Neural cell (in vitro differentiated cells): ENCODE measurements at regions not wholly inside any gene's neighbourhood (a gene's known extent, or its start where the extent isn't known, plus 50 kb on each side); places are given as distances from the start of the nearest gene placed in this dataset.

Experiments
- H2AFZ ChIP-seq: fragments of 200-600, 300-800 bp; sonication (generic), shearing (Covaris generic); 2 replicates; pipeline ENCODE4 v1.6.0; 2014; ENCODE audit warnings: low read depth, mild to moderate bottlenecking, antibody characterized with exemption, low read length, moderate library complexity
- H3F3A ChIP-seq: fragments of 200-600 bp; shearing (Covaris generic); 2 replicates; pipeline ENCODE4 v1.6.1; 2016; ENCODE audit warnings: mild to moderate bottlenecking, moderate library complexity, mixed read lengths, antibody characterized with exemption, low read length; ENCODE audit not compliant: insufficient read depth, poor library complexity, severe bottlenecking
- H3K27ac ChIP-seq: fragments of 200-600, 300-800 bp; sonication (generic), shearing (Covaris generic); 2 replicates; pipeline ENCODE4 v1.5.1; 2014; ENCODE audit warnings: mild to moderate bottlenecking, low read length, moderate library complexity
- H3K27me3 ChIP-seq: fragments of 300-800, 200-600 bp; sonication (generic), shearing (Covaris generic); 2 replicates; pipeline ENCODE4 v1.6.0; 2014; ENCODE audit warnings: mild to moderate bottlenecking, low read depth, low read length, moderate library complexity; ENCODE audit not compliant: insufficient read depth
- H3K36me3 ChIP-seq: fragments of 300-800, 200-600 bp; sonication (generic), shearing (Covaris generic); 2 replicates; pipeline ENCODE4 v1.5.1; 2014; ENCODE audit warnings: mild to moderate bottlenecking, antibody characterized with exemption, low read length, moderate library complexity; ENCODE audit not compliant: insufficient read depth
- H3K4me2 ChIP-seq: fragments of 300-800, 200-600 bp; sonication (generic), shearing (Covaris generic); 2 replicates; pipeline ENCODE4 v1.6.0; 2014; ENCODE audit warnings: mild to moderate bottlenecking, low read length
- H3K4me3 ChIP-seq: fragments of 300-800, 200-600 bp; sonication (generic), shearing (Covaris generic); 2 replicates; pipeline ENCODE4 v1.5.1; 2014; ENCODE audit warnings: mild to moderate bottlenecking, low read length, moderate library complexity
- H3K79me2 ChIP-seq: fragments of 200-600 bp; shearing (Covaris generic); replicated peaks from 2 replicates; pipeline ENCODE4 v1.6.0; 2014; ENCODE audit warnings: mild to moderate bottlenecking, low read length, moderate library complexity; ENCODE audit not compliant: insufficient read depth
- H3K9ac ChIP-seq: fragments of 300-800, 200-600 bp; sonication (generic), shearing (Covaris generic); 2 replicates; pipeline ENCODE4 v1.6.1; 2016; ENCODE audit warnings: mild to moderate bottlenecking, low read length, mixed read lengths
- H3K9me2 ChIP-seq: fragments of 200-600 bp; shearing (Covaris generic); 2 replicates; pipeline ENCODE4 v1.6.1; 2016; ENCODE audit warnings: mild to moderate bottlenecking, low read length, mixed read lengths; ENCODE audit not compliant: insufficient read depth
- H3K9me3 ChIP-seq: fragments of 200-600, 300-800 bp; sonication (generic), shearing (Covaris generic); 2 replicates; pipeline ENCODE4 v1.6.1; 2016; ENCODE audit warnings: mild to moderate bottlenecking, mixed run types, low read length, moderate library complexity, mixed read lengths
- H4K20me1 ChIP-seq: fragments of 200-600 bp; shearing (Covaris generic); 2 replicates; pipeline ENCODE4 v1.6.1; 2016; ENCODE audit warnings: mild to moderate bottlenecking, mixed run types; ENCODE audit not compliant: insufficient read depth
- EZH2 ChIP-seq: fragments of 200-600, 300-800 bp; shearing (Covaris generic), sonication (generic); IDR thresholded peaks from 2 replicates; pipeline ENCODE4 v1.6.1; 2014; ENCODE audit warnings: antibody characterized with exemption, low read length, borderline replicate concordance, mild to moderate bottlenecking; ENCODE audit not compliant: insufficient read depth, poor library complexity, severe bottlenecking
- small RNA-seq, 3 experiments: library from RNA; depleted of rRNA; stranded (forward); fragments of <200 nt; gene quantifications; one replicate each; pipeline ENCODE3, GENCODE V24; 2012

- Histone ChIP-seq H3K9me3 (no peaks in the 10 kb centered on the region), H3F3A (no peaks in the 10 kb centered on the region), H3K9ac (no peak overlapping the region), H3K4me3 (no peak overlapping the region), H3K4me2 (no peak overlapping the region), H2AFZ (no peak overlapping the region), H3K36me3 (no peaks in the 10 kb centered on the region), H4K20me1 (no peaks in the 10 kb centered on the region), H3K9me2 (no peaks in the 10 kb centered on the region), H3K79me2 (no peaks in the 10 kb centered on the region), H3K27ac (no peak overlapping the region), H3K27me3 (no peaks in the 10 kb centered on the region)
- no peak for TF ChIP-seq EZH2
Measured at GRCh38 chr7:29754874-29755490, 51.3 kb upstream of the WIPF3 start.

Small RNA genes lying in the stretch of these regions (small RNA-seq; reads per million reads assigned to genes)
- gene MIR550A3 = 0 to 0.06 (median 0.03) reads per million in 3 experiments
- gene TMSB4XP3 = 0 reads per million in 3 experiments
